ENCODE measurements at regions not wholly inside any gene's neighbourhood (a gene's known extent, or its start where the extent isn't known, plus 50 kb on each side); places are given as distances from the start of the nearest gene placed in this dataset.

GRCh38 chr19:28428663-28429348, 784.1 kb downstream of the UQCRFS1 start:
- H3K27ac ChIP-seq (replicated peaks; ENCODE audit: low read length), result no peak overlapping the region
- no peaks in the 10 kb centered on the region for H3K79me1 ChIP-seq (ENCODE audit: low read depth, low read length)
- no peak overlapping the region for H3K4me2 ChIP-seq (ENCODE audit: insufficient read depth, low read length, poor library complexity, severe bottlenecking)
- H3K4ac ChIP-seq (ENCODE audit: low read length), result no peak overlapping the region
- H3K9ac ChIP-seq (ENCODE audit: low read depth, low read length, poor library complexity), result no peak overlapping the region
- H4K91ac ChIP-seq (ENCODE audit: low read depth, low read length, poor library complexity), result no peak overlapping the region
- H2AFZ ChIP-seq (ENCODE audit: low read length), result no peak overlapping the region
- no peak overlapping the region for H3K4me3 ChIP-seq (ENCODE audit: low read length in 2 of 2)
- H2AK5ac ChIP-seq (ENCODE audit: low read depth, low read length), result no peak overlapping the region
- H3K14ac ChIP-seq (ENCODE audit: low read length), result no peak overlapping the region
- no peak for DNase-seq (ENCODE audit: low spot score)
- WGBS, 2 donors (ENCODE audit: extremely low coverage in 2 of 2, insufficient read length in 2 of 2, insufficient replicate concordance in 1 of 2), result no CpG with 5 or more reads among the region's 7 CpGs
- H3K9me3 ChIP-seq (replicated peaks in 1 of 2; ENCODE audit: control insufficient read depth in 2 of 2, insufficient read depth in 1 of 2, low read depth in 1 of 2, low read length in 2 of 2), result no peaks in the 10 kb centered on the region
- H2BK12ac ChIP-seq (ENCODE audit: low read length), result no peak overlapping the region
- peaks cover 0 to 23% of the 10 kb centered on the region in 2 donors for H3K4me1 ChIP-seq (ENCODE audit: control insufficient read depth in 2 of 2, insufficient read depth in 1 of 2, low read depth in 1 of 2, low read length in 2 of 2)
- H2BK15ac ChIP-seq (ENCODE audit: low read length), result no peak overlapping the region
- no peak overlapping the region for H4K8ac ChIP-seq (ENCODE audit: low read depth, low read length)
- no peak overlapping the region for H3K18ac ChIP-seq (ENCODE audit: low read length)
- H3K27me3 ChIP-seq (ENCODE audit: control insufficient read depth in 3 of 3, insufficient read depth in 3 of 3, low read depth in 1 of 3, low read length in 3 of 3), result no peaks in the 10 kb centered on the region
- H3K23ac ChIP-seq (ENCODE audit: low read depth, low read length, poor library complexity), result no peak overlapping the region
- H3K36me3 ChIP-seq (replicated peaks in 1 of 2; ENCODE audit: control insufficient read depth in 2 of 2, insufficient read depth in 2 of 2, low read length in 2 of 2), result no peaks in the 10 kb centered on the region
- no peak overlapping the region for H2BK120ac ChIP-seq (ENCODE audit: low read depth, low read length)
- no peak overlapping the region for H2BK5ac ChIP-seq (ENCODE audit: low read length)

GRCh38 chr19:28427376-28428083, 785.4 kb downstream of the UQCRFS1 start:
- Histone ChIP-seq H3K14ac (ENCODE audit: low read length) (no peak overlapping the region), H3K9me3 (replicated peaks in 1 of 2; ENCODE audit: control insufficient read depth in 2 of 2, insufficient read depth in 1 of 2, low read depth in 1 of 2, low read length in 2 of 2) (no peaks in the 10 kb centered on the region), H3K27me3 (ENCODE audit: control insufficient read depth in 3 of 3, insufficient read depth in 3 of 3, low read depth in 1 of 3, low read length in 3 of 3) (no peaks in the 10 kb centered on the region), H3K4ac (ENCODE audit: low read length) (no peak overlapping the region), H3K9ac (ENCODE audit: low read depth, low read length, poor library complexity) (peak overlapping the region; percentile 67), H4K8ac (ENCODE audit: low read depth, low read length) (no peak overlapping the region), H3K4me1 (ENCODE audit: control insufficient read depth in 2 of 2, insufficient read depth in 1 of 2, low read depth in 1 of 2, low read length in 2 of 2) (peaks cover 0 to 25% of the 10 kb centered on the region in 2 donors), H3K4me3 (ENCODE audit: low read length in 2 of 2) (no peak overlapping the region), H3K36me3 (replicated peaks in 1 of 2; ENCODE audit: control insufficient read depth in 2 of 2, insufficient read depth in 2 of 2, low read length in 2 of 2) (no peaks in the 10 kb centered on the region), H2AFZ (ENCODE audit: low read length) (no peak overlapping the region), H3K79me1 (ENCODE audit: low read depth, low read length) (no peaks in the 10 kb centered on the region), H3K23ac (ENCODE audit: low read depth, low read length, poor library complexity) (peak overlapping the region; percentile 14), H2BK12ac (ENCODE audit: low read length) (no peak overlapping the region), H2BK15ac (ENCODE audit: low read length) (no peak overlapping the region), H3K27ac (replicated peaks; ENCODE audit: low read length) (no peak overlapping the region), H2AK5ac (ENCODE audit: low read depth, low read length) (peak overlapping the region; percentile 73), H2BK120ac (ENCODE audit: low read depth, low read length) (no peak overlapping the region), H2BK5ac (ENCODE audit: low read length) (no peak overlapping the region), H3K4me2 (ENCODE audit: insufficient read depth, low read length, poor library complexity, severe bottlenecking) (no peak overlapping the region), H3K18ac (ENCODE audit: low read length) (peak overlapping the region; percentile 84), H4K91ac (ENCODE audit: low read depth, low read length, poor library complexity) (no peak overlapping the region)
- no CpG with 5 or more reads among the region's 10 CpGs for WGBS, 2 donors (ENCODE audit: extremely low coverage in 2 of 2, insufficient read length in 2 of 2, insufficient replicate concordance in 1 of 2)
- no peak for DNase-seq (ENCODE audit: low spot score)

DNA sequence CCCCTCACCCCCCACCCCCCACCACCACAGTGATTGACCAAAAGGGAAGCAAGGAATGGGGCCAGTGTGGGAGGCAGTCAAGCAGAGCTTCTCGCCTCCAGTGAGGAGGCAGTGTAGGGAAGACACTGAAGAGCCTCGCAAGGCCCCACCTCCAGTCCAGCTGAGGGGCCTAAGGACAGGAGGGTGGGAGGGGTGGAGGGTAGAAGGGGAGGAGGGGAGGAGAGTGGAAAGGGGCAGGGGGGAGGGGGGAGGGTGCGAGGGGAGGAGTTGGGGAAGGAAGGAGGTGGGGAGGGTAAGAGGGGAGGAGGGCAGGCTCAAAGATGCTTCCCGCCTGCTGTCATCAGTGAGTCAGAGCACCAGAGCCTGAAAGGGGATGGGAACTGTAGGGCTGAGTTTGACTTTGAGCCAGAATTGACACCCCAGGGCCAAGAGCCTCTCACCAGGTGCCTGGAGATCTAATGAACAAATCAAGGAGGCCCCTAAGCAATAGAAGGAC, 786.2 kb downstream of the UQCRFS1 start:
- H3K36me3 ChIP-seq (replicated peaks in 1 of 2; ENCODE audit: control insufficient read depth in 2 of 2, insufficient read depth in 2 of 2, low read length in 2 of 2), result no peaks in the 10 kb centered on the region
- no peak overlapping the region for H3K4ac ChIP-seq (ENCODE audit: low read length)
- no peaks in the 10 kb centered on the region for H3K79me1 ChIP-seq (ENCODE audit: low read depth, low read length)
- 100% methylated on average over 1 of the region's 4 CpGs; no CpG with 5 or more reads in 1 of the 2 donors for WGBS, 2 donors (ENCODE audit: extremely low coverage in 2 of 2, insufficient read length in 2 of 2, insufficient replicate concordance in 1 of 2)
- H2AK5ac ChIP-seq (ENCODE audit: low read depth, low read length), result no peak overlapping the region
- no peak overlapping the region for H3K27ac ChIP-seq (replicated peaks; ENCODE audit: low read length)
- no peaks in the 10 kb centered on the region for H3K9me3 ChIP-seq (replicated peaks in 1 of 2; ENCODE audit: control insufficient read depth in 2 of 2, insufficient read depth in 1 of 2, low read depth in 1 of 2, low read length in 2 of 2)
- H3K27me3 ChIP-seq (ENCODE audit: control insufficient read depth in 3 of 3, insufficient read depth in 3 of 3, low read depth in 1 of 3, low read length in 3 of 3), result no peaks in the 10 kb centered on the region
- H3K14ac ChIP-seq (ENCODE audit: low read length), result no peak overlapping the region
- no peak overlapping the region for H2BK12ac ChIP-seq (ENCODE audit: low read length)
- H2BK120ac ChIP-seq (ENCODE audit: low read depth, low read length), result no peak overlapping the region
- no peak overlapping the region for H3K18ac ChIP-seq (ENCODE audit: low read length)
- no peak overlapping the region for H3K9ac ChIP-seq (ENCODE audit: low read depth, low read length, poor library complexity)
- H3K23ac ChIP-seq (ENCODE audit: low read depth, low read length, poor library complexity), result no peak overlapping the region
- no peak overlapping the region for H2AFZ ChIP-seq (ENCODE audit: low read length)
- no peak overlapping the region for H4K91ac ChIP-seq (ENCODE audit: low read depth, low read length, poor library complexity)
- no peak overlapping the region for H2BK5ac ChIP-seq (ENCODE audit: low read length)
- H3K4me1 ChIP-seq (ENCODE audit: control insufficient read depth in 2 of 2, insufficient read depth in 1 of 2, low read depth in 1 of 2, low read length in 2 of 2), result peaks cover 0 to 25% of the 10 kb centered on the region in 2 donors
- H4K8ac ChIP-seq (ENCODE audit: low read depth, low read length), result no peak overlapping the region
- H3K4me2 ChIP-seq (ENCODE audit: insufficient read depth, low read length, poor library complexity, severe bottlenecking), result no peak overlapping the region
- H2BK15ac ChIP-seq (ENCODE audit: low read length), result no peak overlapping the region
- H3K4me3 ChIP-seq (ENCODE audit: low read length in 2 of 2), result no peak overlapping the region
- no peak for DNase-seq (ENCODE audit: low spot score)

DNA sequence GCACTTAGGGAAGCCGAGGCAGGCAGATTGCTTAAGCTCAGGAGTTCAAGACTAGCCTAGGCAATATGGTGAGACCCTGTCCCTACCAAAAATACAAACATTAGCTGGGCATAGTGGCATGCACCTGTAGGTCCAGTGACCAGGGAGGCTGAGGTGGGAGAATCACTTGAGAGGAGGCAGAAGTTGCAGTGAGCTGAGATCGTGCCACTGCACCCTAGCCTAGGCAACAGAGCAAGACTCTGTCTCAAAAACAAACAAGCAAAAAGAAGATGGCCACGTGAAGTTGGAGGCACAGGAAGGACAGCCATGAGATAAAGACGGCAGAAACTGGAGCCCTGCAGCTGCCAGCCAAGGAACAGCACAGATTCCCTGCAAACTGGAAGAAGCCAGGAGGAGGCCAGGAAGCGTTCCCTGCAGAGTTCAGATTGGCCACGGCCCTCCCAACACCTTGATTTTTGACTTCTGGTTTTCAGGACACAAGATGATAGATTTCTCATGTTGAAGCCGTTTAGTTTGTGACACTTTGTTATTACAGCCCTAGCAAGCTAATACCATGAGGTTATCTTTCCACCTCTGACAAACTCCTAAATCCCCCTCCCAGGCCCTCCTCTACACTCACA, 786.7 kb downstream of the UQCRFS1 start:
- no peak overlapping the region for H3K27ac ChIP-seq (replicated peaks; ENCODE audit: low read length)
- H3K4me1 ChIP-seq (ENCODE audit: control insufficient read depth in 2 of 2, insufficient read depth in 1 of 2, low read depth in 1 of 2, low read length in 2 of 2), result peaks cover 0 to 25% of the 10 kb centered on the region in 2 donors
- no peak overlapping the region for H2BK120ac ChIP-seq (ENCODE audit: low read depth, low read length)
- H3K14ac ChIP-seq (ENCODE audit: low read length), result no peak overlapping the region
- no peaks in the 10 kb centered on the region for H3K79me1 ChIP-seq (ENCODE audit: low read depth, low read length)
- H2BK15ac ChIP-seq (ENCODE audit: low read length), result no peak overlapping the region
- WGBS, 2 donors (ENCODE audit: extremely low coverage in 2 of 2, insufficient read length in 2 of 2, insufficient replicate concordance in 1 of 2), result no CpG with 5 or more reads among the region's 7 CpGs
- H2AK5ac ChIP-seq (ENCODE audit: low read depth, low read length), result no peak overlapping the region
- H3K9me3 ChIP-seq (replicated peaks in 1 of 2; ENCODE audit: control insufficient read depth in 2 of 2, insufficient read depth in 1 of 2, low read depth in 1 of 2, low read length in 2 of 2), result no peaks in the 10 kb centered on the region
- no peak overlapping the region for H2AFZ ChIP-seq (ENCODE audit: low read length)
- no peaks in the 10 kb centered on the region for H3K36me3 ChIP-seq (replicated peaks in 1 of 2; ENCODE audit: control insufficient read depth in 2 of 2, insufficient read depth in 2 of 2, low read length in 2 of 2)
- no peak overlapping the region for H2BK12ac ChIP-seq (ENCODE audit: low read length)
- no peak overlapping the region for H3K9ac ChIP-seq (ENCODE audit: low read depth, low read length, poor library complexity)
- DNase-seq (ENCODE audit: low spot score), result no peak
- no peak overlapping the region for H4K8ac ChIP-seq (ENCODE audit: low read depth, low read length)
- H3K27me3 ChIP-seq (ENCODE audit: control insufficient read depth in 3 of 3, insufficient read depth in 3 of 3, low read depth in 1 of 3, low read length in 3 of 3), result no peaks in the 10 kb centered on the region
- H2BK5ac ChIP-seq (ENCODE audit: low read length), result no peak overlapping the region
- H3K4me3 ChIP-seq (ENCODE audit: low read length in 2 of 2), result no peak overlapping the region
- no peak overlapping the region for H4K91ac ChIP-seq (ENCODE audit: low read depth, low read length, poor library complexity)
- no peak overlapping the region for H3K18ac ChIP-seq (ENCODE audit: low read length)
- no peak overlapping the region for H3K23ac ChIP-seq (ENCODE audit: low read depth, low read length, poor library complexity)
- H3K4me2 ChIP-seq (ENCODE audit: insufficient read depth, low read length, poor library complexity, severe bottlenecking), result no peak overlapping the region
- no peak overlapping the region for H3K4ac ChIP-seq (ENCODE audit: low read length)

Data from neuronal stem cell (in vitro differentiated cells).